HEK293T (cell line): ENCODE measurements at regions not wholly inside any gene's neighbourhood (a gene's known extent, or its start where the extent isn't known, plus 50 kb on each side); places are given as distances from the start of the nearest gene placed in this dataset.
"Not testable (repeated sequence)": the region's sequence is repeated elsewhere in the genome, so short reads cannot be mapped to it uniquely, and the experiment has no call there.

ENCODE experiments used
- BHLHE40 ChIP-seq: fragments of 450-650 bp; IDR thresholded peaks from 2 replicates; pipeline ENCODE4 v1.6.1; 2016; ENCODE audit warnings: mild to moderate bottlenecking, moderate library complexity, borderline replicate concordance
- CTBP1 ChIP-seq: fragments of 450-650 bp; IDR thresholded peaks from 2 replicates; pipeline ENCODE4 v1.6.1; 2016; ENCODE audit warnings: borderline replicate concordance
- ELF4 ChIP-seq: fragments of 450-650 bp; IDR thresholded peaks from 2 replicates; pipeline ENCODE4 v1.6.1; 2017; ENCODE audit warnings: antibody characterized with exemption
- FOXA1 ChIP-seq: fragments of 450-650 bp; IDR thresholded peaks from 2 replicates; pipeline ENCODE4 v1.6.1; 2016; ENCODE audit warnings: mild to moderate bottlenecking
- FOXK2 ChIP-seq: fragments of 450-650 bp; IDR thresholded peaks from 2 replicates; pipeline ENCODE4 v1.6.1; 2016; ENCODE audit warnings: mild to moderate bottlenecking
- FOXM1 ChIP-seq: fragments of 450-650 bp; IDR thresholded peaks from 2 replicates; pipeline ENCODE4 v1.6.1; 2017; ENCODE audit warnings: mild to moderate bottlenecking, borderline replicate concordance
- L3MBTL2 ChIP-seq: fragments of 450-650 bp; conservative IDR thresholded peaks from 2 replicates; pipeline ENCODE4 v1.6.1; 2016; ENCODE audit warnings: mild to moderate bottlenecking
- NFRKB ChIP-seq: fragments of 450-650 bp; IDR thresholded peaks from 2 replicates; pipeline ENCODE4 v1.6.1; 2016; ENCODE audit warnings: mild to moderate bottlenecking, moderate library complexity
- SP1 ChIP-seq: fragments of 450-650 bp; IDR thresholded peaks from 2 replicates; pipeline ENCODE4 v1.6.1; 2017
- SUZ12 ChIP-seq: fragments of 450-650 bp; IDR thresholded peaks from 2 replicates; pipeline ENCODE4 v1.6.1; 2016; ENCODE audit warnings: mild to moderate bottlenecking
- TARDBP ChIP-seq: fragments of 450-650 bp; IDR thresholded peaks from 2 replicates; pipeline ENCODE4 v1.6.1; 2016

GRCh38 chrX:63192366-63193041 lies 158.6 kb downstream of the SPIN4 start:
- TF ChIP-seq SP1, CTBP1, FOXK2, ELF4, SUZ12, BHLHE40, FOXM1, TARDBP, L3MBTL2, NFRKB, FOXA1: not testable (repeated sequence)
